ENCODE measurements at regions not wholly inside any gene's neighbourhood (a gene's known extent, or its start where the extent isn't known, plus 50 kb on each side); places are given as distances from the start of the nearest gene placed in this dataset.

DNA sequence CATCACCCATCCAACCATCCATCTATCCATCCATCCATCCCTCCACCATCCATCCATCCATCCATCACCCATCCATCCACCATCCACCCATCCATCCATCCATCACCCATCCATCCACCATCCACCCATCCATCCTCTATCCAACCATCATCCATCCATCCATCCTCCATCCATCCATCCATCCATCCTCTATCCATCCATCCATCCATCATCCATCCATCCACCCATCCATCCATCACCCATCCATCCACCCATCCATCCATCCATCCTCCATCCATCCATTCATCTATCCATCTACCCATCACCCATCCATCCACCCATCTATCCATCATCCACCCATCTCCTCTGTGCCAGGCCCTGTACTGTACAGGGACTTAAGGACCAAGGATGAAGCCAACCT is 62.2 kb upstream of the WNT11 start:
- Histone ChIP-seq H3K36me3 (no peaks in the 10 kb centered on the region), H3K4me3 (no peak overlapping the region), H3K27ac (no peak overlapping the region), H3K9me3 (ENCODE audit: low read depth) (no peaks in the 10 kb centered on the region), H3K27me3 (no peaks in the 10 kb centered on the region), H3K4me1 (ENCODE audit: low read depth) (peaks cover 5% of the 10 kb centered on the region)
- TF ChIP-seq, protein P1, sequence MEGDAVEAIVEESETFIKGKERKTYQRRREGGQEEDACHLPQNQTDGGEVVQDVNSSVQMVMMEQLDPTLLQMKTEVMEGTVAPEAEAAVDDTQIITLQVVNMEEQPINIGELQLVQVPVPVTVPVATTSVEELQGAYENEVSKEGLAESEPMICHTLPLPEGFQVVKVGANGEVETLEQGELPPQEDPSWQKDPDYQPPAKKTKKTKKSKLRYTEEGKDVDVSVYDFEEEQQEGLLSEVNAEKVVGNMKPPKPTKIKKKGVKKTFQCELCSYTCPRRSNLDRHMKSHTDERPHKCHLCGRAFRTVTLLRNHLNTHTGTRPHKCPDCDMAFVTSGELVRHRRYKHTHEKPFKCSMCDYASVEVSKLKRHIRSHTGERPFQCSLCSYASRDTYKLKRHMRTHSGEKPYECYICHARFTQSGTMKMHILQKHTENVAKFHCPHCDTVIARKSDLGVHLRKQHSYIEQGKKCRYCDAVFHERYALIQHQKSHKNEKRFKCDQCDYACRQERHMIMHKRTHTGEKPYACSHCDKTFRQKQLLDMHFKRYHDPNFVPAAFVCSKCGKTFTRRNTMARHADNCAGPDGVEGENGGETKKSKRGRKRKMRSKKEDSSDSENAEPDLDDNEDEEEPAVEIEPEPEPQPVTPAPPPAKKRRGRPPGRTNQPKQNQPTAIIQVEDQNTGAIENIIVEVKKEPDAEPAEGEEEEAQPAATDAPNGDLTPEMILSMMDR (IDR thresholded peaks at IDR 0.05; ENCODE audit: low read depth, low read length) = no peak
- no peak for DNase-seq (ENCODE audit: low read depth in 1 of 2, low spot score in 1 of 2)

DNA sequence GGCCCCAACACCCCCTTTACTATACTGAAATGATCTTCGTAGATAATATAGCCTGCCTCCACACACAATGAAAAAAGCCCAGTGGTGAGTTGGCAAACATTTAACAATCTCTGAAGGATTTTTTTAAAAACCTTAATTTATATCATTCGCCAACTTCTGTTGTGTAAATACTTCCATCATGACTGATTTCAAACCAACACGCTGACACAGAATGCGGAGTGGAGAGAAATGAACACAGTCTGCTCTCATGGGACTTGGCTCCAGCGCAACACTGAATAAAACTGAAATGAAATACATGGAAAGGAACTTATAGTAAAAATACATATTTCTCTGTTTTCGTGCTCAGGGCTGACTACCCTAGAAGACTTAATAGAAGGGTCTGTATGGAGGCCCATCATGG is 61.3 kb upstream of the WNT11 start:
- Histone ChIP-seq H3K36me3 (no peaks in the 10 kb centered on the region), H3K27me3 (no peaks in the 10 kb centered on the region), H3K4me1 (ENCODE audit: low read depth) (peaks cover 5% of the 10 kb centered on the region), H3K4me3 (no peak overlapping the region), H3K9me3 (ENCODE audit: low read depth) (no peaks in the 10 kb centered on the region), H3K27ac (no peak overlapping the region)
- peak in 1 of 2 donors; percentile 33 for DNase-seq (ENCODE audit: low read depth in 1 of 2, low spot score in 1 of 2)
- TF ChIP-seq, protein P1 (IDR thresholded peaks at IDR 0.05; ENCODE audit: low read depth, low read length) = no peak

DNA sequence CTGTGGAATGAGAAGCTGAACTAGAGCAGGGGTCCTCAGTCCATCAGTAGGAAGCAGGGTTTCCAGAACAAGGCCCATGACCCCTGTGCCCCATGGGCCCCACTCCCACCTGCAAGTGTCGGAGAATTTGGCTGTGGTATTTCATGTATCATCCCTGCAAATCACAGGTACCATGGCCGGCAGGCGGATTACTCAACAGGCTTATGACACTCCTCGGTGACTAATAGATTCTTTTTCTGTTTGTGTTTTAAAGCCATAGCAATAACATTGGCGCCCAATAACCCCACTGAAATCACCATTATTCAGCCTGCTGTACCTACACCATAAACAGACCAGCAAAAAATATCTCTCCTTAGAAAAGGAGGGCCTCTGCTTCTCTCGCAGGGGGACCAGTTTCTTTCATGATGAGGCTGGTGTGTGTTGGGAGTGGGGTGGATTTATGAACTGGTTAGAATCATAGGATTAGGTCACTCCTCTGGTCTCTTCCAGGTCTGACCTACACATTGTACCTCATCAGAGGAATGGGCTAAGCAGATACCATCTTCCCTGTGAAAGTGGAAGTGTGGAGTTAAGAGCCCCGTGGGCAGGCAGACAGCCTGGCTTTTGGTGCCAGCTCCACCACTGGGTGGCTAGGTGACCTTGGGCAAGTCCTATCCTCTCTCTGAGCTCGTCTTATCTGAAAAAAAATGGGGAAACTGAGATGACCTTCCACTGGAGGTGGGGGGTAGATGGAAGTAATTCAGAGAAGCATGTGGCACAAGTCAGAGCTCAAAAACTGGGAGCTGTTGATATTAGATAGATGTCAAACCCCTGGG is 60.2 kb upstream of the WNT11 start:
- H3K27me3 ChIP-seq = no peaks in the 10 kb centered on the region
- no peaks in the 10 kb centered on the region for H3K9me3 ChIP-seq (ENCODE audit: low read depth)
- H3K36me3 ChIP-seq = no peaks in the 10 kb centered on the region
- H3K27ac ChIP-seq = no peak overlapping the region
- TF ChIP-seq, protein P1 (IDR thresholded peaks at IDR 0.05; ENCODE audit: low read depth, low read length) = no peak
- H3K4me3 ChIP-seq = no peak overlapping the region
- H3K4me1 ChIP-seq (ENCODE audit: low read depth) = peaks cover 5% of the 10 kb centered on the region
- peak in 1 of 2 donors; percentile 69 for DNase-seq (ENCODE audit: low read depth in 1 of 2, low spot score in 1 of 2)

DNA sequence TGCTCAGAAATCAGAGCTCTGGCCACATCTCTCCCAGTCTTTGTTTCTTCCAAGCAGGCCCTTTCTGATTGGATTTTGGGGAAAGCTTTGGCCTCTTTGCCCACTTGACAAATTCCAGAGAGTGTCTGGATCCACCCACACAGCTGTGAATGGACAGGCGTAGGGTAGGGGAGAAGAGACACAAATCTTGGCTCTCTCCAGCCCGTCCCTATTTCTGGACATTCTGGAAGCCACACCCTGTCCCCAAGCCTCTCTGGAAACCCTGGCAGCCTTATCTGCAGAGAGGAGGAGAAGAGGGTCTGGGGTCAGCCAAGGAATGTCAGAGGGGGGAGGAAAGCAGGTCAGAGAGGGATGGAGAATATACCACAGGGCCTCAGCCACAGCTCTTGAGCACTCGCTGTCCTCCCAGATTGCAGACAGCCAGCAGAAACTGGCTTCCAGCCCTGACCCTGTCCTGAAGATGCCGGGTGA is 59.5 kb upstream of the WNT11 start:
- TF ChIP-seq, protein P1 (IDR thresholded peaks at IDR 0.05; ENCODE audit: low read depth, low read length) = no peak
- H3K4me1 ChIP-seq (ENCODE audit: low read depth) = peaks cover 5% of the 10 kb centered on the region
- H3K27me3 ChIP-seq = no peaks in the 10 kb centered on the region
- H3K9me3 ChIP-seq (ENCODE audit: low read depth) = no peaks in the 10 kb centered on the region
- peak in 1 of 2 donors; percentile 38 for DNase-seq (ENCODE audit: low read depth in 1 of 2, low spot score in 1 of 2)
- H3K36me3 ChIP-seq = no peaks in the 10 kb centered on the region
- no peak overlapping the region for H3K27ac ChIP-seq
- no peak overlapping the region for H3K4me3 ChIP-seq

DNA sequence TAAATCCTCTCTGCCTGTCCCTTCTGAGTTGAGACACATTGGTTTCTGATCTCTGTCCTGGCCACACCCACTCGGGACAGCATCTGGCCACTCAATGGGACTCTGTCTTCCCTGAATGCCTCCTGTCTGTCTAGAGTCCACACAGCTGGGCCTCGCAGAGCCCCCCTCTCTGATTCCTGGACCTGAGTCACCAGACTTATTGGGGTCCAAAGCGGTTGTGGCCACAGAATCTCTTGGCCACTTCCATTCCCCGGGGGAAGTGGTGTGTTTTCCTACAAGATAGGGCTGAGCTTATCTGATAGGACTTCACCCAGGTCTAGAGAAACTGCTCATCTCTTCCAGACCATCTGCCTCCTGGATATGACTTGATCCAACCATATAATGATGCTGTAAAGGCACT is 57.4 kb upstream of the WNT11 start:
- TF ChIP-seq, protein P1 (IDR thresholded peaks at IDR 0.05; ENCODE audit: low read depth, low read length) = no peak
- no peak overlapping the region for H3K27ac ChIP-seq
- H3K9me3 ChIP-seq (ENCODE audit: low read depth) = no peaks in the 10 kb centered on the region
- H3K36me3 ChIP-seq = no peaks in the 10 kb centered on the region
- DNase-seq (ENCODE audit: low read depth in 1 of 2, low spot score in 1 of 2) = no peak
- H3K4me1 ChIP-seq (ENCODE audit: low read depth) = peaks cover 5% of the 10 kb centered on the region
- H3K27me3 ChIP-seq = no peaks in the 10 kb centered on the region
- H3K4me3 ChIP-seq = no peak overlapping the region
